GM12874 (cell line): ENCODE measurements at regions not wholly inside any gene's neighbourhood (a gene's known extent, or its start where the extent isn't known, plus 50 kb on each side); places are given as distances from the start of the nearest gene placed in this dataset.

Source experiments
- CTCF ChIP-seq: IDR thresholded peaks from 2 replicates; pipeline ENCODE4 v1.5.1; 2011; ENCODE audit warnings: low read depth, mild to moderate bottlenecking, control low read depth, low read length, moderate library complexity; ENCODE audit not compliant: insufficient read depth

- TF ChIP-seq CTCF, result no peak
These were observed 243.2 kb downstream of the ELAVL2 start for GRCh38 chr9:23582836-23583235.

GRCh38 chr9:23586906-23587305 lies 239.1 kb downstream of the ELAVL2 start:
- TF ChIP-seq CTCF, result no peak

GRCh38 chr9:23587433-23587832 lies 238.6 kb downstream of the ELAVL2 start:
- no peak for TF ChIP-seq CTCF

GRCh38 chr9:23587903-23588302 lies 238.1 kb downstream of the ELAVL2 start:
- no peak for TF ChIP-seq CTCF

GRCh38 chr9:23590276-23591000 lies 235.6 kb downstream of the ELAVL2 start:
- no peak for TF ChIP-seq CTCF

- no peak for TF ChIP-seq CTCF
These were observed 231.6 kb downstream of the ELAVL2 start for GRCh38 chr9:23594421-23594820.

GRCh38 chr9:23596913-23597634 lies 229.0 kb downstream of the ELAVL2 start:
- no peak for TF ChIP-seq CTCF
